ENCODE measurements at regions not wholly inside any gene's neighbourhood (a gene's known extent, or its start where the extent isn't known, plus 50 kb on each side); places are given as distances from the start of the nearest gene placed in this dataset.

- 26 to 38% methylated on average over 2 of the region's 2 CpGs for WGBS, 2 donors
- H3K4me1 ChIP-seq = no peaks in the 10 kb centered on the region
- FAIRE-seq (no peak), ATAC-seq (no peak), DNase-seq (no peak)
- no peak for TF ChIP-seq CTCF (IDR thresholded peaks at IDR 0.05)
- H3K4me3 ChIP-seq = no peak overlapping the region
- no peaks in the 10 kb centered on the region for H3K9me3 ChIP-seq
- no peaks in the 10 kb centered on the region for H3K36me3 ChIP-seq
- H3K27ac ChIP-seq = no peak overlapping the region
- H3K27me3 ChIP-seq = no peaks in the 10 kb centered on the region
- intact Hi-C loops (cut with DNase I) = no loop called here
Measured at GRCh38 chr15:58294681-58295254, 137.0 kb upstream of the LIPC start.

- WGBS, 2 donors = 64 to 83% methylated on average over 7 of the region's 7 CpGs
- intact Hi-C loops (cut with DNase I) = no loop called here
- no peak for TF ChIP-seq CTCF (IDR thresholded peaks at IDR 0.05)
- Histone ChIP-seq H3K36me3 (no peaks in the 10 kb centered on the region), H3K9me3 (no peaks in the 10 kb centered on the region), H3K4me1 (no peaks in the 10 kb centered on the region), H3K27me3 (no peaks in the 10 kb centered on the region), H3K27ac (no peak overlapping the region), H3K4me3 (no peak overlapping the region)
- FAIRE-seq (no peak), ATAC-seq (no peak), DNase-seq (no peak)
Measured at GRCh38 chr15:58295637-58296215, 136.1 kb upstream of the LIPC start.

- Histone ChIP-seq H3K36me3 (no peaks in the 10 kb centered on the region), H3K27ac (no peak overlapping the region), H3K27me3 (no peaks in the 10 kb centered on the region), H3K9me3 (no peaks in the 10 kb centered on the region), H3K4me1 (no peaks in the 10 kb centered on the region), H3K4me3 (no peak overlapping the region)
- FAIRE-seq = no peak
- WGBS, 2 donors = 29 to 66% methylated on average over 2 of the region's 2 CpGs
- no peak for ATAC-seq
- DNase-seq = no peak
- intact Hi-C loops (cut with DNase I) = no loop called here
- TF ChIP-seq CTCF (IDR thresholded peaks at IDR 0.05) = no peak
Measured at GRCh38 chr15:58296276-58296675, 135.5 kb upstream of the LIPC start.

GRCh38 chr15:58297639-58298038, 134.2 kb upstream of the LIPC start:
- Histone ChIP-seq H3K4me3 (no peak overlapping the region), H3K4me1 (no peaks in the 10 kb centered on the region), H3K36me3 (no peaks in the 10 kb centered on the region), H3K9me3 (no peaks in the 10 kb centered on the region), H3K27me3 (no peaks in the 10 kb centered on the region), H3K27ac (no peak overlapping the region)
- DNase-seq = no peak
- no peak for TF ChIP-seq CTCF (IDR thresholded peaks at IDR 0.05)
- intact Hi-C loops (cut with DNase I) = no loop called here
- WGBS, 2 donors = 42 to 61% methylated on average over 1 of the region's 1 CpG
- no peak for FAIRE-seq
- no peak for ATAC-seq
